NCI-H146 treated with DMSO at 0.1 percent for 48 hours (cell line): ENCODE measurements at regions not wholly inside any gene's neighbourhood (a gene's known extent, or its start where the extent isn't known, plus 50 kb on each side); places are given as distances from the start of the nearest gene placed in this dataset.
"Not testable (repeated sequence)": the region's sequence is repeated elsewhere in the genome, so short reads cannot be mapped to it uniquely, and the experiment has no call there.

ENCODE experiments used
- DNase-seq: peaks from one replicate; lab custom pipeline; 2025; ENCODE audit not compliant: unreplicated experiment; lab: John Stamatoyannopoulos, UW

DNA sequence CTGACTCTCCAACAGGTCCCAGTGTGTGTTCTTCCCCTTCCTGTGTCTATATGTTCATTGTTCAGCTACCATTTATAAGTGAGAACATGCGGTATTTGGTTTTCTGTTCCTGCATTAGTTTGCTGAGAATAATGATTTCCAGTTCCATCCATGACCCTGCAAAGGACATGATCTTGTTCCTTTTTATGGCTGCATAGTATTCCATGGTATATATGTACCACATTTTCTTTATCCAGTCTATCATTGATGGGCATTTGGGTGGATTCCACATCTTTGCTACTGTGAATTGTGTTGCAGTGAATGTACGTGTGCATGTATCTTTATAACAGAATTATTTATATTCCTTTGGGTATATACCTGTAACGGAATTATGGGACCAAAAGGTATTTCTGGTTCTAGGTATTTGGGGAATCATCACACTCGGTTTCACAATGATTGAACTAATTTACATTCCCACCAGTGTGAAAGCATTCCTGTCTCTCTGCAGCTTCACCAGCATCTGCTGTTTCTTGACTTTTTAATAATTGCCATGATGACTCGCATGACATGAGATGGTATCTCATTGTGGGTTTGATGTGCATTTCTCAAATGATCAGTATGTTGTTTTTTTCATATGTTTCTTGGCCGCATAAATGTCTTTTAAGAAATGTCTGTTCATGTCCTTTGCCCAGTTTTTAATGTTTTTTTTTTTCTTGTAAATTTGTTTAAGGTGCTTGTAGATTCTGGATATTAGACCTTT is 60.2 kb downstream of the LSMEM1 start:
- no peak for DNase-seq

DNA sequence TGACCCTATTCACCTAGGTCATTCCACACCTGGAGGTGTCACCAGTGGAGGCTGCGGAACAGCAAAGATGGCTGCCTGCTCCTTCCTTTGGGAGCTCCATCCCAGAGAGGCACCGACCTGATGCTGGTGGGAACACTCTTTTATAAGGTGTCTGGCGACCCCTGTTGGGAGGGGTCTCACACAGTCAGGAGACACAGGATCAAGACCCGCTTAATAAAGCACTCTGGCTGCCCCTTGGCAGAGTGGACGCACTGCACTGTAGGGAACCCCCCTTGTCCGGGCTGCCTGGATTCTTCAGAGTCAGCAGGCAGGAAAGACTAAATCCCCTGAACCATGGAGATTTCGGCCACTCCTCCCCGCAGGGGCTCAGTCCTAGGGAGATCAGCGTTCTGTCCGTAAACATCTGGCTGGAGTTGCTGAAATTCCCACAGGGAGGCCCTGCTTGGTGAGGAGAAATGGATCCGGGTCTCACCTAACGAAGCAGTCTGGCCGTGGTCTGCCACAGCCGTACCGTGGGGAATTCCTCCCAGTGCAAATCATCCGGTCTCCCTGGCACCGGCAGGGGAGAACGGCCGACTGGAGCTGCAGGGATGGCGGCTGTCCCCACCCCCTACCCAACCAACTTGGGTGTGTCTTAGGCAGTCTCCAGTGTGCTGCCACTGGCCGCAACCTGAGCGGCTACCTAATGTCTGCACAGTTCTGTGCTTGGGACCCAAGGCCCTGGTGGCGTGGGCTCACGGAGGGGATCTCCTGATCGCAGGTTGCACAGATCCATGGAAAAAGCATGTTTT is 66.1 kb downstream of the LSMEM1 start:
- DNase-seq = peak; percentile 46

- DNase-seq = no peak
Observed at GRCh38 chr7:112547916-112548315, 67.1 kb downstream of the LSMEM1 start.

DNA sequence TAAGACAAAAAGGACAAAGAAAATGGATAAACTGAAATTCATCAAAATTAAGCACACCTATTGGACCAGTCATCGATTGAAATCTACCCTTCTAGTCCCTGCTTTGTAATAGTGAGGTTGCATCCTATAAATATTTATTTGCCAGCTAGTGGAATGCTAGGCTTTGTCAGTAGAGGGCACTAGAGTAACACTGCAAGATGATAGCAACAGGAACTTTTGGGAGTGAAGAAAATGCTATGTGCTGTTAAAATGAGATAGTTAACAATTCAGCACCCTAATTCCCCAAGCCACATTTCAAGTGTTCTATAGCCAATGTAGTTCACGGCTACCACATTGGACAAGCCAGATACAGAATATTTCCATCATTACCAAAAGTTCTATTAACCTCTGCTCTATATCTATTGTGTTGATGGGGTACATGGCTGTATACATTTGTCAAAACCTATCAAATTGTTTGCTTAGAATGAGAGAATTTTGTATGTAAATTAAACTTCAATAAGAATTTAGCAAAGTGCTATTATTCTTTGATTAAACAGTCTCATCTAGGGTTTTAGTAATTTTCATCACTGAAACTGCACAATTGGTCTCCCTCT is 69.8 kb downstream of the LSMEM1 start:
- no peak for DNase-seq

DNA sequence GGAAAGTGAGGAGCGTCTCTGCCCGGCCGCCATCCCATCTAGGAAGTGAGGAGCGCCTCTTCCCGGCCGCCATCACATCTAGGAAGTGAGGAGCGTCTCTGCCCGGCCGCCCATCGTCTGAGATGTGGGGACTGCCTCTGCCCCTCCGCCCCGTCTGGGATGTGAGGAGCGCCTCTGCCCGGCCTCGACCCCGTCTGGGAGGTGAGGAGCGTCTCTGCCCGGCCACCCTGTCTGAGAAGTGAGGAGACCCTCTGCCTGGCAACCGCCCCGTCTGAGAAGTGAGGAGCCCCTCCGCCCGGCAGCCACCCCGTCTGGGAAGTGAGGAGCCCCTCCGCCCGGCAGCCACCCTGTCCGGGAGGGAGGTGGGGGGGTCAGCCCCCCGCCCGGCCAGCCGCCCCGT is 70.7 kb downstream of the LSMEM1 start:
- not testable (repeated sequence) for DNase-seq

DNA sequence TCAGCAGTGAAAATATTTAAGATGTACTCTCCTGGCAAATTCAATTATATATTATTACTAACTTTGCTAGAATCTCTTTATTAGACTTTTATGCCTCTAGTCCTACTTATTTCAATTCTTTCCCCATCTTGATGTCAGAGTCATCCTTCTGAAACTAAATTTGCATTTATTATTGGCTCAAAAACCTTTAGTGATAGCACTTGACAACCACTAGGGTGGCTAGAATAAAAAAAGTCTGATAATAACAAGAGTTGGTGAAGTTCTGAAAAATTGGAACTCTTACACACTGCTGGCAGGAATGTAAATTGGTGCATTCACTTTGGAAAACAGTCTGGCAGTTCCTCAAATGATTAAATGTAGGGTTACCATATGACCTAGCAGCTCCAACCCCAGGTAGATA is 73.8 kb downstream of the LSMEM1 start:
- DNase-seq = no peak

GRCh38 chr7:112556633-112557032 is 75.8 kb downstream of the LSMEM1 start:
- DNase-seq = no peak

DNA sequence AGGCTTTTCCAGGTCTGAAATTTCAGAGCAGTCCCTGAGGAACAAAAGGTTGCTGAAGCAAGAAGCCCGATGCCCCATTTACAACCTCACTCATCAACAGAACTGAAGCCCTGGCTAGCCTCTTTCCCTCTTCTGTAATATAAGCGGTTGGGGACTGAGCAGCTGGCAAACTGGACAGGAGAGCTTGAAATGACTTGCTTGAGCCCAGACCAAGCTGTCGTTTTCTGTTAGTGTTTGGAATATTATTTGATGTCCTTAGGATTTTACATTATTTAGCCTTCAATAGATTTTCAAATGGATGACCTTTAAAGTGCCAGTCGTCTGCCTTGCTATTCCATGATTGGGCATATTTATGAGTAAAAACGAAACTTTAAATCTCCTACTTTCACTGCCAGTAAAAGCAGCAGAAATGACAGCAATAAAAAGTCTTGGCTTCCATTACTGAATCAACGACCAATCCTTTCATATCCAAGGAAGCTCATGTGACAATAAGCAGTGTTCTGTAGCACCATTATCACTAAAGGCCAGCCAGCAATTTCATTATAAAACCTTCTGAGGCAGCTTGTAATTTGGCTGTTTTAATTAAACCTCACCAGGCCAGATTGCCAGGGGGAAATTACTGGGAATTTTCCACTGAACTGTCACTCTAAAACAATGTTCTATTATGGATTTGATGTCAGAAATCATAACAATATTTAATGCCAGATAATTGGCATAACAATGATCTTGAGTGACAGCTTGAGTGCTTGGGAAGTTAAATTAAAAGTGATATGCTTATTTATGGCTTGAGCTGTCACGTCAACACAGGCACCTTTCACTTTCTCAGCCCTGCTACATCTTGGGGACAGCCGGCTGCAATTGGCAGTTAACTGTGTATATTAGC is 85.9 kb downstream of the LSMEM1 start:
- DNase-seq = no peak

DNA sequence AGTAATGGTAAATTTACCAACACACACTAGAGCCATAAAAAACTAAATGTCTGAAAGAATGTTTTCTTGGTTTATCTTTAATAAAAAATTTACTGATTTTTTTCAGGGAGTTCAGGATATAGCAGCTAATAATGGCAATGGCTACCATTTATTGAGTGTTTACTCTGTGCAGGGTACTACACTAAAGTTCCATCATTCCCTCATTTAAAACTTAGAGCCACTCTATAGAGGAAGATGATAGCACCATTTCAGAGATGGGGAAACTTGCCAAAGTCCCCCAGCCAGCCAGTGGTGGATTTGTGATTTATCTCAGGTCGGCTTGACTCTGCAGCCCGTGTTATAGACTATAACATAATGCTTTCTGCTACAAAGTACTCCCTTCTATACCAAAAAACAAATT is 86.6 kb downstream of the LSMEM1 start:
- DNase-seq = no peak

GRCh38 chr7:112571852-112572607 is 91.2 kb downstream of the LSMEM1 start:
- no peak for DNase-seq

DNA sequence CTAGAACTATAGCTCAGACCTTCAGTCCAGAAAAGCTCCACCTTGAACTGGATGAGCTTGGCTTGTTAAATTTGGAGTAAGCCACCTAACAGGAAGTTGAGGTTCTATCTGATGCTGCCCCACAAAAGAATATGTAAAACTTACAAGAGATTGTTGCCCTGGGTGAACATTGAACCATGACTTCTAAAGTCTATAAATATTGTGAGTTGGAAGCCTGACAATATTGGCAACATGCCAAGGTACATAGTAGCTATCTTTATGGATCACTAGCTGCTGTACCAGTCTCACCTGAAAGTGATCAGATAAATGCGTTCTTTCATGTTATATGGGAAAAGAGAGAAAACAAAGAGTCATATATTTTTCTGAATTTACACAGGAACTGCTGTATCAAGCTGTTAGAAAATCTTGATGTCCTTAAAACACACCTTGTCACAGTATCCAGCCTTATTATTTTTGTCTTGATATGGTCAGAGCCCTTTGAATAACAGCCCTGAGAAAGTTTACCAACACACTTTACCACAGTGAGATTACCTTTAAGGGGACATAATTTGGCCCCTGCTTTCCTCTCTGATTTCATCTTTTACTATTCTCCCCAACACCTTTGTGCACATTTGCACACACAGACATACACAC is 92.0 kb downstream of the LSMEM1 start:
- peak; percentile 25 for DNase-seq

- DNase-seq = no peak
Observed at GRCh38 chr7:112573302-112574039, 92.7 kb downstream of the LSMEM1 start.

- no peak for DNase-seq
Observed at GRCh38 chr7:112575864-112576263, 95.1 kb downstream of the LSMEM1 start.

- DNase-seq = no peak
Observed at GRCh38 chr7:112579388-112579787, 98.6 kb downstream of the LSMEM1 start.

DNA sequence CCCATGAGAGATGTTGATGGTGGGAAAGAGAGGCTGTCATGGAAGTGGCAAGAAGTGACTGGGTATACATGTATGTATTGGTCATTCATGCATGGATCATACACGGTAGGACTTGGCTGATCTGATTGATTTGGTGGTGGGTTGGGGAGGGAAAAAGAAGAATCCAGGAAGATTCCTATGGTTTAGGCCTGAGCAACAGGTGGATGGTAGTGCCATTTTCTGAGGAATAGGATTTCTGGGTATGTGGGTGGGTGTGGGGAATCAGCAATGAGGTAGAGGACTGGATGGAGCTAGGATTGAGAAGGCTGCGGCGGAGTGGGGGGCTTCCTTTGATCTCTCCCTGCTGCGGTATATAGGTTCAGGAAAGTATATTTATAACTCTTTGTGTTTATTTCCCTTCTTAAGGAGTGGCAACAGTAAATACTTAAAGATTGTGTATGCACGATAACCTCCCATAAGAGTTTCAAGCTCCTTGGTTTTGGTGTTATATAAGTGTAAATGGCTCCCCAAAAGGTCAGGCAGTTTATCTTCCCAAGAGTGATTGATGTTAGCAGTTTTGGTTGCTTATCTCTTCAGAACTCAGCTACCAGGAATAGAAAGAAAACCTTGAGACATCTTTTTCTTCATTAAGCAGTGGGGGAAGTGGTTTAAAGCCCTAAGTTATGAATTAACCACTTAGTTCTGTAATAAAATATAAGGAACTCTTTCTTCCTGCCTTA is 100.1 kb downstream of the LSMEM1 start:
- no peak for DNase-seq

DNA sequence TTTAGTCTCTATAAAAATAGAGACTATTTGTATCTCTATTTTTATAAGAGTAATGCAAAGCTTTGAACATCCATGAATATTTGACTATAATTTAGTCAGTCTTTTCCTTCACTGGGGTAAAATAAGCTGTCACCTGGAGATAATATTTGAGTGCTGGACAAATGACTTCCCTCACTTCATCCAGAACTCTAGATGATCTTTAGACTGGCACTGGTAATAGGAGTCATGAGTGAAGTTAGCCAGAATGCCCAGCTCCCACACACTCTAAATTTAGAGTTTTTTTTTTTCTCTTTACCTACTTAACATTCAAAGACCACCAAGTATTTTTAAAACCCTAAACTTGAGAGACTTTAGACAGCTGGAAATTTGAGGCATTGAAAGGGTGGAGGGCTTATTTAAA is 100.7 kb downstream of the LSMEM1 start:
- no peak for DNase-seq

DNA sequence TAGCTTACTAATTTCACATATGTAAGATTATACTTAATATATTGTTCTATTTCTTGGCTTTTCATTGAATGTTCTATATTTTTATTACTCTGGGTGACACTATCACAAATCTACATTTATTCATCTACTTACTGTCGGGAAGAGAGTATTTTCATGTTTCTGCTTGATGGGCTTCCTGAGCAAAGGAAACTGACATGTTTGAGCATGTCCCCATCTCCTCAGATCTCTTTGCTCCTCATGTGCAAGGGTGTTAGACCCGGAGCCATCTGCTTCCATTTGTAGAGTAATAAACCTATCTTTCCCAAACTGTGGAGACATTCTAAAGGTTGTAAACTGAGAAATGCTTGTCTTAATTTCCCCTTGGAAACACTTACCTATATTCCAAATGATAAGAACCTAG is 103.5 kb downstream of the LSMEM1 start:
- DNase-seq = no peak

- no peak for DNase-seq
Observed at GRCh38 chr7:112587504-112587903, 106.7 kb downstream of the LSMEM1 start.
